ENCODE measurements at regions not wholly inside any gene's neighbourhood (a gene's known extent, or its start where the extent isn't known, plus 50 kb on each side); places are given as distances from the start of the nearest gene placed in this dataset.

GRCh38 chr10:16146993-16147392 lies 286.7 kb upstream of the MINDY3 start:
- Histone ChIP-seq H3K9ac (replicated peaks; ENCODE audit: extremely low read depth, insufficient read depth, low read length) (no peak overlapping the region), H3K9me3 (replicated peaks; ENCODE audit: control insufficient read depth, insufficient read depth, low read length) (no peaks in the 10 kb centered on the region), H3K4me1 (ENCODE audit: control insufficient read depth, extremely low read depth, insufficient read depth, low read length) (no peaks in the 10 kb centered on the region), H3K9me1 (replicated peaks; ENCODE audit: control insufficient read depth, extremely low read depth, insufficient read depth, low read length) (no peaks in the 10 kb centered on the region), H3K4me3 (replicated peaks in 1 of 3; ENCODE audit: insufficient read depth in 1 of 3, low read depth in 1 of 3, low read length in 3 of 3) (no peak overlapping the region), H3K27me3 (ENCODE audit: control insufficient read depth in 2 of 2, insufficient read depth in 2 of 2, low read length in 2 of 2) (no peaks in the 10 kb centered on the region), H3K36me3 (ENCODE audit: control insufficient read depth in 2 of 2, extremely low read depth in 1 of 2, insufficient read depth in 2 of 2, low read length in 2 of 2) (no peaks in the 10 kb centered on the region), H3K4me2 (ENCODE audit: insufficient read depth, low read length) (no peak overlapping the region), H3K79me2 (ENCODE audit: control insufficient read depth, insufficient read depth, low read length) (no peaks in the 10 kb centered on the region), H3K27ac (ENCODE audit: insufficient read depth, low read depth, low read length) (no peak overlapping the region), H2AFZ (ENCODE audit: low read depth, low read length) (no peak overlapping the region), H4K20me1 (replicated peaks; ENCODE audit: control insufficient read depth, extremely low read depth, insufficient read depth, low read length) (no peaks in the 10 kb centered on the region)
- TF ChIP-seq POLR2A (IDR thresholded peaks at IDR 0.05; ENCODE audit: low read depth, low read length) (no peak), GATA2 (IDR thresholded peaks at IDR 0.05; ENCODE audit: insufficient read depth, insufficient read length, low read depth, low read length) (no peak), POLR2AphosphoS5 (IDR thresholded peaks at IDR 0.05; ENCODE audit: insufficient read depth, low read depth, low read length) (no peak), EZH2 (IDR thresholded peaks at IDR 0.05; ENCODE audit: borderline replicate concordance, low read depth, low read length, severe bottlenecking) (no peak), MYC (IDR thresholded peaks at IDR 0.05; ENCODE audit: low read depth, low read length) (no peak), CTCF (IDR thresholded peaks at IDR 0.05; ENCODE audit: extremely low read depth in 1 of 2, insufficient read depth in 1 of 2, low read depth in 1 of 2, low read length in 2 of 2) (no peak), FOS (IDR thresholded peaks at IDR 0.05; ENCODE audit: borderline replicate concordance, insufficient read depth, low read length) (no peak), JUN (IDR thresholded peaks at IDR 0.05; ENCODE audit: borderline replicate concordance, insufficient read depth, insufficient read length, low read depth) (no peak), MAX (IDR thresholded peaks at IDR 0.05; ENCODE audit: insufficient read depth, insufficient read length) (no peak)
- CTCF ChIA-PET, result no interaction called here
- intact Hi-C loops (cut with micrococcal nuclease), result no loop called here
- POLR2A ChIA-PET, result no interaction called here
- no TSS peak for BruUV-seq (replicated peaks)
- FAIRE-seq (no peak), DNase-seq (ENCODE audit: low read depth, low spot score) (no peak)
- dilution Hi-C loops (cut with MboI; ENCODE audit: extremely low pct_ligation_motif_present, low sequenced_read_pairs), result no loop called here

Measured in endothelial cell of umbilical vein (primary cell).